HTR-8/SVneo (cell line): ENCODE measurements at regions not wholly inside any gene's neighbourhood (a gene's known extent, or its start where the extent isn't known, plus 50 kb on each side); places are given as distances from the start of the nearest gene placed in this dataset.
"Not testable (repeated sequence)": the region's sequence is repeated elsewhere in the genome, so short reads cannot be mapped to it uniquely, and the experiment has no call there.

ENCODE experiments used
- DNase-seq: peaks from one replicate; pipeline ENCODE4 v3.0.0; 2011; ENCODE audit warnings: low spot score, mixed read lengths; ENCODE audit not compliant: insufficient read length
- FAIRE-seq: peaks from 2 replicates; lab custom pipeline; 2011; peaks lifted over from hg19 to GRCh38; lab: Jason Lieb, UNC

DNA sequence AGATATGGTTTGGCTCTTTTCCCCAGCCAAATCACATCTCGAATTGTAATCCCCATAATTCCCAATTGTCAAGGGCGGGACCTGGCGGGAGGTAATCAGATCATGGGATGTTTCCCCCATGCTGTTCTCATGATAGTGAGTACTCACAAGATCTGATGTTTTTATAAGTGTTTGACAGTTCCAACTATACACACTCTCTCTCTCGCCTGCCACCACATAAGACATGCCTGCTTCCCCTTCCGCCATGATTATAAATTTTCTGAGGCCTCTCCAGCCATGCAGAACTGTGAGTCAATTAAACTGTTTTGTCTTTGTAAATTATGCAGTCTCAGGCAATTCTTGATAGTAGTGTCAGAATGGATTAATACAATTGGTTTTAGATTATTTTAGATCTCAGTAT is 475.7 kb upstream of the CYLC2 start:
- FAIRE-seq: no peak
- no peak for DNase-seq

GRCh38 chr9:102518324-102518723 is 476.8 kb upstream of the CYLC2 start:
- DNase-seq: no peak
- no peak for FAIRE-seq

- no peak for DNase-seq
- no peak for FAIRE-seq
Measured at GRCh38 chr9:102514541-102514940, 480.6 kb upstream of the CYLC2 start.

- DNase-seq: no peak
Measured at GRCh38 chr9:102507044-102507687, 488.0 kb upstream of the CYLC2 start.

DNA sequence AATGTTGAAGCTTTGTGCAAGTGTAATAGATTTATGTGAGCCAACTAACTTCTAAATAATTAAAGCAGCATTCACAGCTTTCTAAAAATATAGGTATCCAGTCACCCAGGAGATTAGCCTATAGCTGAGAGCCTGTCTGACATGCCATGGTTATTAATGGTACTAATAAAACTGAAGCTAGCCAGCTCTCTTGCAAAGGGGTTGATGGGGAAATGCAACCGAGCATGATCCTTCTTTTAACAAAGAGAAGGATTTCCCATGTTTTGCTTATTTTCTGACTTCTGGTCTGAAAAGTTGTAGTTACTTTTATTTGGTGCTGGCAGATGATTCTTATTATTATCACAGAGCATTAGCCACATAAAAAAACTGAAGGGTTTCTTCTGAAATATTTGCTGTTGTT is 488.7 kb upstream of the CYLC2 start:
- DNase-seq (no peak), FAIRE-seq (no peak)

More at GRCh38 chr9:102507044-102507687, 488.0 kb upstream of the CYLC2 start:
- no peak for FAIRE-seq

DNA sequence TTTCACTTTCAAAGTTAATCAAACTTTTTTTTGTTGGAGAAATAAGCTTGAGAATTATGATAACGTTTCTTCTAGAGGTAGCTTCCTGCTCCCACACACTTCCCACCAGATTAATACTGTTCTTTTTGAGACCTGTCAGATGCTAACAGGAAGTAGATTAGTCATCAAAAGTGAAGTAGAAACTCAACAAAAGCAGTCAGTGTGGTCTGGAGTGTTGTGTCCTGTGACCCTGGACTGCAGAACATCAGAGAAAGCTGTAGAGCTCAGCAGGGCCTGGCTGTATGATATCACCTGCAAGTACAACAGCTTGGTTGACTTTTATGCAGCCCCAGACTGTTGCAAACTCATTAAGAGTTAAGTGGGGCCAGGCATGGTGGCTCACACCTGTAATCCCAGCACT is 495.7 kb upstream of the CYLC2 start:
- DNase-seq (no peak), FAIRE-seq (no peak)

- no peak for FAIRE-seq
- no peak for DNase-seq
Measured at GRCh38 chr9:102497709-102498108, 497.4 kb upstream of the CYLC2 start.

GRCh38 chr9:102486976-102487375 is 508.2 kb upstream of the CYLC2 start:
- DNase-seq, FAIRE-seq: not testable (repeated sequence)

DNA sequence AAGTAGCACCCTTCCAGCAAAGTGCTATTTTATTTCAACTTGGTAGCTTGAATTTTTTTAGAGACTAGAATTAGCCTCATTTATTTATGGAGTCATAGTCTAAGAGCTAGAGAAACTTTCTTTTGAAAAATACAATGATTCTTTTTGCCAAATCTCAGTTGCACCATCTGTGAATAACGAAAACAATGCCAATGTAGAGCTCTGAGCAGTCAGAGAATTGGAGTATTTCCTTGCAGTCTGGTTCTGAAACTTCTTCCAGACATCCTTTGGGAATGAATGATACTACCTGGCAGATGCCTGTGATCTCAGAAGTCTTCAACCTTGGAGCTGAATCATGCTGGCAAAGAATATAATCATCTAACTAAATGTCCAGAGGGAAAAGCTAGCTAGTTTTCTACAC is 511.5 kb upstream of the CYLC2 start:
- FAIRE-seq (no peak), DNase-seq (no peak)

GRCh38 chr9:102482776-102483175 is 512.4 kb upstream of the CYLC2 start:
- FAIRE-seq (no peak), DNase-seq (no peak)

- DNase-seq (no peak), FAIRE-seq (no peak)
Measured at GRCh38 chr9:102479191-102479590, 515.9 kb upstream of the CYLC2 start.

DNA sequence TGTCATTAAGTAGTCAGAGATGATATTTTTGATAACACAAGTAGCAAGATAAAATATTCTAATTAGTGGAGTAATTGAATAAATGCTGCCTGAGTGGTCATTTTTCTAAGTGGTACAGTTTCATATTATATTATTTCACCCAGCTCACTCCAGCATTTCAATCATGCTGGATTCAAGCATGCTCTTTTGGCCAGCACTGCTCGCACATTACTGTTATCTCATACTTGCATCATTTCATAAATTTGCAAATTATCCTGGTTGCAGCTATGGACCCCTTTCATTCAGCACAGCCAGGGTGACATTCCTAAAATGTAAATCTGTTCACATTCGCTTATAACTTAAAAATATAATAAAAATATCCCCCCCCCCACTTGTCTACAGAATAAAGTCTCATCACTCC is 520.8 kb upstream of the CYLC2 start:
- DNase-seq: no peak
- no peak for FAIRE-seq

DNA sequence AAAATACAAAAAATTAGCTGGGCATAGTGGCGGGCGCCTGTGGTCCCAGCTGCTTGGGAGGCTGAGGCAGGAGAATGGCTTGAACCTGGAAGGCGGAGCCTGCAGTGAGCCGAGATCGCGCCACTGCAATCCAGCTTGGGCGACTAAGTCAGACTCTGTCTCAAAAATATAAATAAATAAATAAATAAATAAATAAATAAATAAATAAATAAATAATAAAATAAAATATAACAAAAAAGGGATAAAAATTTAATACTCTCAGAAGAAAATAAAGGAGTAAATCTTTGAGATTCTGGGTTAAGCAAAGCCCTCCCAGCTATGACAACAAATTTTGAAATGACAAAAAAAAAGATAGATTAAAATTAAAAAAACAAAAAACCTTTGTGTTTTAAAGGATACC is 525.7 kb upstream of the CYLC2 start:
- not testable (repeated sequence) for DNase-seq, FAIRE-seq

DNA sequence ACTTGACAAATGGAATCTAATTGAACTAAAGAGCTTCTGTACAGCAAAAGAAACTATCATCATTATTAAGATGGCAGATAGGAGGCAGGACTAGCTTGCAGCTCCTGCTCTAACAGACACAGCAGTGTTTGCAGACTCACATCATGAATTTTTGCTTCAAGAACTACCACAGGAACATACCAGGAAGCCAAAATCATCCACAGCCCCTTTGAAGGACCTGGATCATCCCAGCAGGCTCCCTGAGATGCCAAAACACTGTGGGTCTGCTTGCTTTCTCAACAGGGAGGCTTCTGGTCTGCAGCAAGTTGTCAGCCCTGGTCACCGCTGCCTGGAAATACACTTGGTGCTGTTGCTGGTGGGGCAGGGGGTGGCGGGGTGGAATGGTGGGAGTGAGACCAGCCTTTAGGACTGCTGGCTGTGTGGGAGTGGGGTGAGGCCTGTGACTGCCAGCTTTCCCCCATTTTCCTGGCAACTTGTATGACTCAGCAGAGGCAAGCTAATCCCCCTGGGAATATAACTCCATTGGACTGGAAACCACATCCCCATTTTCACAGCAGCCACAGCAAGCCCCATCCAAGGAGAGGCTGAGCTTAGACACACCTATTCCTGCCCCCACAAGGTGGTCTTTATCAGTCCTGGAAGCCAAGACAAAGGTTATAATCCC is 533.8 kb upstream of the CYLC2 start:
- no peak for DNase-seq
- no peak for FAIRE-seq

- no peak for FAIRE-seq
- DNase-seq: no peak
Measured at GRCh38 chr9:102459828-102460227, 535.3 kb upstream of the CYLC2 start.

DNA sequence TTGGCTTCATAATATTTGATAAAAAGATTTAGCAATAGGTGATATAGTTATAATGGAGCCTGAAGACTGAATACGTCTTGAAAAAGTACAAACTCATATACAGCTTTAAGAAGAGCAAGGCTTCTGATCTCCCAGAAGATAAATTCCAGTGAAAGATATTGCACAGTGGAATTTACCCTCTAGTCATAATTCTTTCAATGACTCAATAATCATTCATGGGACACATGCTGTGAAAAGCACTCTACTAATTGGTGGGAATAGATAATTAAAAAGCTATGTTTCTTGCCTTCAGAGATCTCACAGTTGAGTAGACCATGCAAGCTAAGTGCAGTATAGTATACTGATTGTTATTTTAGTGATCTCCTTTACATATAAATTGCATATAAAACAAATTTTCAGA is 538.6 kb upstream of the CYLC2 start:
- no peak for FAIRE-seq
- no peak for DNase-seq

- FAIRE-seq (no peak), DNase-seq (no peak)
Measured at GRCh38 chr9:102445906-102446305, 549.2 kb upstream of the CYLC2 start.

DNA sequence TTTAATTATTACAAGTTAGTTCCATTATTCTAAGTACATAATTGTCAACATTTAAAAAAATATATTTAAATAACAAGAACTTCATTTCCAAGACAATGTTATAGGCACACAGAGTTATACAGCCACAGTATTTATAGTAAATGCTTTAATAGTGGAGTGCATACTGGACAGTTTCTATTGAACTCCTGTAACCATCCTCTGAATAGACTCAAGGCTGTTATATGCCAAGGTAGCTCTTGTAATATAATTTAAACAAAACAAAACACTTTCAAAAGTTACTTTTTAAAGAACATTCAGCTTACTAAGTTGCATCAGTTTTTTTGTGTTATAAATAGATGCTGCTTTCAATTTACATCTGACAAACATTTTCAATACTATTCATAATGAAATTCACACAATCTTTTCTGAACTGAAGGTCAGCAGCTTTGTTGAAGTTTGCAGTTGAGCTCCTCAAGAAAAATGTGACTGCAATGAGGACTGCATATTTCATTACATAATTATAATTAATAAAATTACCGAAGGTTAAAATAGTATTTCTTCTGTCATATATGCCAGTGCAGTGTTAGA is 549.9 kb upstream of the CYLC2 start:
- no peak for DNase-seq
- no peak for FAIRE-seq

GRCh38 chr9:102439583-102439982 is 555.5 kb upstream of the CYLC2 start:
- DNase-seq (no peak), FAIRE-seq (no peak)

DNA sequence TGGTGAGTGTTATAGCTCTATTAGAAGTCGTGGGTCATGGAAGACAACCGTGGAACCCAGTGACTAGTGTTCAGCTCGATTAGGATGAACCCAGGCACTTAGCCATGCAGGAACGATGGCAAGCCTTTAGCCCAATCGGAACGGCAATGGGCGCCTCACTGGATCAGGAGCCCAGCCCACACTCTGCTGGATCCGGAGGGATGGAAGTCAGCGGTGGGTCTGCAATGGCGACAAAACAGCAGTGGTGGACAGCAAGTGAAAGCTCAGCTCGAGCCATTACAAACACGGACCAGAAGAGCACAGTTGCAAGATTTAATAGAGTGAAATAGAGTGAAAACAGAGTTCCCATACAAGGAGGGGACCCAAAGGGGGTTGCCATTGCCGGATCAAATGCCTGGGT is 558.5 kb upstream of the CYLC2 start:
- not testable (repeated sequence) for FAIRE-seq, DNase-seq

- DNase-seq (no peak), FAIRE-seq (no peak)
Measured at GRCh38 chr9:102435427-102435826, 559.7 kb upstream of the CYLC2 start.

DNA sequence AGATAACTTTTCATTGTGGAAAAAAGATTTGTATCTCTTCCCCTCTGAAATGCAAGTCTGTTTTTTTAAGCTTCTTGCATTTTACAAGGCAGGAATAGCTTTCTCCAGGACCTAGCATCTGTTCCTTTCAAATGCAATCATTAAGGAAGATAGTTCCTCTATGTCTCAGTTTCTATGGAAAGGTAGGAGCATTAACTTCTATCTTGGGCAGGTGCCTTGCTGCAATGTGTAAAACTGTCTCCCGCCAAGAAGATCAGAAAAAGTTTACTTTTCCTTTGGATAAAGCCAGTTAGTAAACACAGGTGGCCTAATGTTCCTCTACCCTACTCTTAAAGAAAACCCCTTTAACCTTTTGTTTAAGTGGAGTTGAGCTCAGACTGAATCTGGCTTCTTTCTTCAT is 560.6 kb upstream of the CYLC2 start:
- FAIRE-seq: no peak
- no peak for DNase-seq
